Right forelimb (tissue), 1 donor: ENCODE measurements at regions not wholly inside any gene's neighbourhood (a gene's known extent, or its start where the extent isn't known, plus 50 kb on each side); places are given as distances from the start of the nearest gene placed in this dataset.

Source experiments
- DNase-seq: peaks from one replicate; pipeline ENCODE4 v3.0.0-alpha.2; 2018

GRCh38 chr13:73607489-73608156 lies 526.6 kb downstream of the KLF12 start:
- DNase-seq = no peak

- no peak for DNase-seq
These were observed 530.6 kb downstream of the KLF12 start for GRCh38 chr13:73603646-73604045.

GRCh38 chr13:73602295-73602694 lies 531.9 kb downstream of the KLF12 start:
- no peak for DNase-seq

- no peak for DNase-seq
These were observed 532.5 kb downstream of the KLF12 start for GRCh38 chr13:73601708-73602107.

- DNase-seq = no peak
These were observed 534.7 kb downstream of the KLF12 start for GRCh38 chr13:73599232-73600128.

GRCh38 chr13:73598020-73598712 lies 536.0 kb downstream of the KLF12 start:
- DNase-seq = no peak

GRCh38 chr13:73596382-73596781 lies 537.6 kb downstream of the KLF5 start:
- no peak for DNase-seq

- DNase-seq = no peak
These were observed 534.5 kb downstream of the KLF5 start for GRCh38 chr13:73593199-73593765.

GRCh38 chr13:73591861-73592260 lies 533.1 kb downstream of the KLF5 start:
- DNase-seq = no peak

- no peak for DNase-seq
These were observed 532.0 kb downstream of the KLF5 start for GRCh38 chr13:73590795-73591194.

- DNase-seq = no peak
These were observed 526.4 kb downstream of the KLF5 start for GRCh38 chr13:73585236-73585635.

GRCh38 chr13:73583331-73583730 lies 524.5 kb downstream of the KLF5 start:
- no peak for DNase-seq

- no peak for DNase-seq
These were observed 521.9 kb downstream of the KLF5 start for GRCh38 chr13:73580513-73581267.

GRCh38 chr13:73579574-73580274 lies 520.9 kb downstream of the KLF5 start:
- no peak for DNase-seq

GRCh38 chr13:73578251-73578875 lies 519.6 kb downstream of the KLF5 start:
- DNase-seq = no peak

- DNase-seq = no peak
These were observed 517.5 kb downstream of the KLF5 start for GRCh38 chr13:73576291-73576690.

- no peak for DNase-seq
These were observed 514.0 kb downstream of the KLF5 start for GRCh38 chr13:73572824-73573223.

- no peak for DNase-seq
These were observed 512.6 kb downstream of the KLF5 start for GRCh38 chr13:73571376-73571775.

GRCh38 chr13:73556902-73557301 lies 498.1 kb downstream of the KLF5 start:
- no peak for DNase-seq

GRCh38 chr13:73556128-73556527 lies 497.3 kb downstream of the KLF5 start:
- DNase-seq = no peak

- DNase-seq = no peak
These were observed 492.9 kb downstream of the KLF5 start for GRCh38 chr13:73551736-73552135.
